A549 (cell line): ENCODE measurements at regions not wholly inside any gene's neighbourhood (a gene's known extent, or its start where the extent isn't known, plus 50 kb on each side); places are given as distances from the start of the nearest gene placed in this dataset.

Experiments
- CEBPB ChIP-seq, 2 experiments: fragments of >200 bp in 1 of 2; sonication (Bioruptor Twin) in 1 of 2; formaldehyde crosslinking in 1 of 2; IDR thresholded peaks; 2 replicates each; pipeline ENCODE4 v1.6.1; 2012 to 2016
- CTCF ChIP-seq: fragments of >200 bp; sonication (Bioruptor Twin); formaldehyde crosslinking; IDR thresholded peaks from 3 replicates; pipeline ENCODE4 v1.5.1; 2016
- FOXS1 ChIP-seq: fragments of 250-450 bp; sonication (Bioruptor Pico); IDR thresholded peaks from 2 replicates; pipeline ENCODE4 v1.5.0; 2020; ENCODE audit warnings: mild to moderate bottlenecking, moderate library complexity
- JUNB ChIP-seq: fragments of >200 bp; sonication (Bioruptor Twin); formaldehyde crosslinking; IDR thresholded peaks from 2 replicates; pipeline ENCODE4 v1.6.1; 2016
- MYC ChIP-seq: IDR thresholded peaks from 2 replicates; pipeline ENCODE4 v1.6.1; 2012; ENCODE audit warnings: mild to moderate bottlenecking, inconsistent platforms, low read length, improper control_type of control experiment, borderline replicate concordance
- POLR2A ChIP-seq: IDR thresholded peaks from 2 replicates; pipeline ENCODE4 v1.6.1; 2012; ENCODE audit warnings: mild to moderate bottlenecking, low read length

- TF ChIP-seq MYC (no peak), FOXS1 (CRISPR knock-in tag) (no peak), JUNB (no peak), CTCF (no peak), POLR2A (no peak), CEBPB (IDR thresholded peaks at IDR 0.05) (no peak)
These were observed 67.4 kb upstream of the OSBPL11 start for GRCh38 chr3:125662675-125663074.
